ENCODE measurements at regions not wholly inside any gene's neighbourhood (a gene's known extent, or its start where the extent isn't known, plus 50 kb on each side); places are given as distances from the start of the nearest gene placed in this dataset.

GRCh38 chr9:38272710-38273109, 119.8 kb upstream of the ALDH1B1 start:
- no peak for DNase-seq (ENCODE audit: insufficient read length, low spot score)
- FAIRE-seq: no peak
- TF ChIP-seq POLR2AphosphoS5 (IDR thresholded peaks at IDR 0.05; ENCODE audit: low read depth, low read length) (no peak), POU2F2 (IDR thresholded peaks at IDR 0.05; ENCODE audit: low read depth, low read length) (no peak), POLR2A (IDR thresholded peaks at IDR 0.05; ENCODE audit: low read depth, low read length) (no peak), SPI1 (IDR thresholded peaks at IDR 0.05; ENCODE audit: low read depth, low read length) (no peak), PAX5 (IDR thresholded peaks at IDR 0.05; ENCODE audit: insufficient read depth, low read length, severe bottlenecking) (no peak)

GRCh38 chr9:38271666-38272241, 120.7 kb upstream of the ALDH1B1 start:
- DNase-seq (ENCODE audit: insufficient read length, low spot score): no peak
- TF ChIP-seq POLR2A (IDR thresholded peaks at IDR 0.05; ENCODE audit: low read depth, low read length): no peak
- no peak for TF ChIP-seq SPI1 (IDR thresholded peaks at IDR 0.05; ENCODE audit: low read depth, low read length)
- no peak for TF ChIP-seq POU2F2 (IDR thresholded peaks at IDR 0.05; ENCODE audit: low read depth, low read length)
- TF ChIP-seq TAF1 (IDR thresholded peaks at IDR 0.05; ENCODE audit: low read depth, low read length): no peak
- TF ChIP-seq POLR2AphosphoS5 (IDR thresholded peaks at IDR 0.05; ENCODE audit: low read depth, low read length): no peak
- no peak for TF ChIP-seq PAX5 (IDR thresholded peaks at IDR 0.05; ENCODE audit: insufficient read depth, low read length, severe bottlenecking)
- no peak for FAIRE-seq

GRCh38 chr9:38269775-38270174, 122.7 kb upstream of the ALDH1B1 start:
- FAIRE-seq (no peak), DNase-seq (ENCODE audit: insufficient read length, low spot score) (no peak)
- TF ChIP-seq PAX5 (IDR thresholded peaks at IDR 0.05; ENCODE audit: insufficient read depth, low read length, severe bottlenecking) (no peak), POU2F2 (IDR thresholded peaks at IDR 0.05; ENCODE audit: low read depth, low read length) (no peak), SPI1 (IDR thresholded peaks at IDR 0.05; ENCODE audit: low read depth, low read length) (no peak), POLR2AphosphoS5 (IDR thresholded peaks at IDR 0.05; ENCODE audit: low read depth, low read length) (no peak), TAF1 (IDR thresholded peaks at IDR 0.05; ENCODE audit: low read depth, low read length) (no peak), POLR2A (IDR thresholded peaks at IDR 0.05; ENCODE audit: low read depth, low read length) (no peak)

- no peak for DNase-seq (ENCODE audit: insufficient read length, low spot score)
Measured at GRCh38 chr9:38263532-38263931, 129.0 kb upstream of the ALDH1B1 start.

GRCh38 chr9:38259519-38260218, 132.8 kb upstream of the ALDH1B1 start:
- TF ChIP-seq PAX5 (IDR thresholded peaks at IDR 0.05; ENCODE audit: insufficient read depth, low read length, severe bottlenecking) (no peak), SPI1 (IDR thresholded peaks at IDR 0.05; ENCODE audit: low read depth, low read length) (no peak), POLR2AphosphoS5 (IDR thresholded peaks at IDR 0.05; ENCODE audit: low read depth, low read length) (no peak), TAF1 (IDR thresholded peaks at IDR 0.05; ENCODE audit: low read depth, low read length) (no peak), POU2F2 (IDR thresholded peaks at IDR 0.05; ENCODE audit: low read depth, low read length) (no peak), POLR2A (IDR thresholded peaks at IDR 0.05; ENCODE audit: low read depth, low read length) (no peak)
- DNase-seq (ENCODE audit: insufficient read length, low spot score) (no peak), FAIRE-seq (no peak)

More at GRCh38 chr9:38263532-38263931, 129.0 kb upstream of the ALDH1B1 start:
- no peak for FAIRE-seq
- TF ChIP-seq PAX5 (IDR thresholded peaks at IDR 0.05; ENCODE audit: insufficient read depth, low read length, severe bottlenecking) (no peak), POLR2A (IDR thresholded peaks at IDR 0.05; ENCODE audit: low read depth, low read length) (no peak)

GRCh38 chr9:38259056-38259455, 133.4 kb upstream of the ALDH1B1 start:
- TF ChIP-seq TAF1 (IDR thresholded peaks at IDR 0.05; ENCODE audit: low read depth, low read length): no peak
- TF ChIP-seq POU2F2 (IDR thresholded peaks at IDR 0.05; ENCODE audit: low read depth, low read length): no peak
- FAIRE-seq (no peak), DNase-seq (ENCODE audit: insufficient read length, low spot score) (no peak)

GRCh38 chr9:38257626-38258215, 134.8 kb upstream of the ALDH1B1 start:
- DNase-seq (ENCODE audit: insufficient read length, low spot score): no peak
- no peak for FAIRE-seq
- TF ChIP-seq SPI1 (IDR thresholded peaks at IDR 0.05; ENCODE audit: low read depth, low read length) (no peak), POLR2AphosphoS5 (IDR thresholded peaks at IDR 0.05; ENCODE audit: low read depth, low read length) (no peak), POLR2A (IDR thresholded peaks at IDR 0.05; ENCODE audit: low read depth, low read length) (no peak), PAX5 (IDR thresholded peaks at IDR 0.05; ENCODE audit: insufficient read depth, low read length, severe bottlenecking) (no peak), POU2F2 (IDR thresholded peaks at IDR 0.05; ENCODE audit: low read depth, low read length) (no peak), TAF1 (IDR thresholded peaks at IDR 0.05; ENCODE audit: low read depth, low read length) (no peak)

- DNase-seq (ENCODE audit: insufficient read length, low spot score) (no peak), FAIRE-seq (no peak)
- no peak for TF ChIP-seq TAF1 (IDR thresholded peaks at IDR 0.05; ENCODE audit: low read depth, low read length)
- no peak for TF ChIP-seq SPI1 (IDR thresholded peaks at IDR 0.05; ENCODE audit: low read depth, low read length)
- no peak for TF ChIP-seq PAX5 (IDR thresholded peaks at IDR 0.05; ENCODE audit: insufficient read depth, low read length, severe bottlenecking)
- no peak for TF ChIP-seq POU2F2 (IDR thresholded peaks at IDR 0.05; ENCODE audit: low read depth, low read length)
- TF ChIP-seq POLR2AphosphoS5 (IDR thresholded peaks at IDR 0.05; ENCODE audit: low read depth, low read length): no peak
Measured at GRCh38 chr9:38256461-38256860, 136.0 kb upstream of the ALDH1B1 start.

GRCh38 chr9:38255599-38255998, 136.9 kb upstream of the ALDH1B1 start:
- FAIRE-seq (no peak), DNase-seq (ENCODE audit: insufficient read length, low spot score) (no peak)
- TF ChIP-seq POU2F2 (IDR thresholded peaks at IDR 0.05; ENCODE audit: low read depth, low read length) (no peak), SPI1 (IDR thresholded peaks at IDR 0.05; ENCODE audit: low read depth, low read length) (no peak), POLR2A (IDR thresholded peaks at IDR 0.05; ENCODE audit: low read depth, low read length) (no peak), POLR2AphosphoS5 (IDR thresholded peaks at IDR 0.05; ENCODE audit: low read depth, low read length) (no peak), PAX5 (IDR thresholded peaks at IDR 0.05; ENCODE audit: insufficient read depth, low read length, severe bottlenecking) (no peak)

GRCh38 chr9:38254756-38255155, 137.7 kb upstream of the ALDH1B1 start:
- no peak for FAIRE-seq
- DNase-seq (ENCODE audit: insufficient read length, low spot score): no peak
- TF ChIP-seq TAF1 (IDR thresholded peaks at IDR 0.05; ENCODE audit: low read depth, low read length) (no peak), SPI1 (IDR thresholded peaks at IDR 0.05; ENCODE audit: low read depth, low read length) (no peak), POU2F2 (IDR thresholded peaks at IDR 0.05; ENCODE audit: low read depth, low read length) (no peak), PAX5 (IDR thresholded peaks at IDR 0.05; ENCODE audit: insufficient read depth, low read length, severe bottlenecking) (no peak), POLR2A (IDR thresholded peaks at IDR 0.05; ENCODE audit: low read depth, low read length) (no peak), POLR2AphosphoS5 (IDR thresholded peaks at IDR 0.05; ENCODE audit: low read depth, low read length) (no peak)
